NOMO-1 treated with DMSO at 0.1 percent for 48 hours (cell line): ENCODE measurements at regions not wholly inside any gene's neighbourhood (a gene's known extent, or its start where the extent isn't known, plus 50 kb on each side); places are given as distances from the start of the nearest gene placed in this dataset.
A peak's percentile ranks its signal among the peaks of the same experiment; 100 is the strongest.

Source experiments
- DNase-seq: peaks from one replicate; lab custom pipeline; 2025; ENCODE audit not compliant: unreplicated experiment; lab: John Stamatoyannopoulos, UW

DNA sequence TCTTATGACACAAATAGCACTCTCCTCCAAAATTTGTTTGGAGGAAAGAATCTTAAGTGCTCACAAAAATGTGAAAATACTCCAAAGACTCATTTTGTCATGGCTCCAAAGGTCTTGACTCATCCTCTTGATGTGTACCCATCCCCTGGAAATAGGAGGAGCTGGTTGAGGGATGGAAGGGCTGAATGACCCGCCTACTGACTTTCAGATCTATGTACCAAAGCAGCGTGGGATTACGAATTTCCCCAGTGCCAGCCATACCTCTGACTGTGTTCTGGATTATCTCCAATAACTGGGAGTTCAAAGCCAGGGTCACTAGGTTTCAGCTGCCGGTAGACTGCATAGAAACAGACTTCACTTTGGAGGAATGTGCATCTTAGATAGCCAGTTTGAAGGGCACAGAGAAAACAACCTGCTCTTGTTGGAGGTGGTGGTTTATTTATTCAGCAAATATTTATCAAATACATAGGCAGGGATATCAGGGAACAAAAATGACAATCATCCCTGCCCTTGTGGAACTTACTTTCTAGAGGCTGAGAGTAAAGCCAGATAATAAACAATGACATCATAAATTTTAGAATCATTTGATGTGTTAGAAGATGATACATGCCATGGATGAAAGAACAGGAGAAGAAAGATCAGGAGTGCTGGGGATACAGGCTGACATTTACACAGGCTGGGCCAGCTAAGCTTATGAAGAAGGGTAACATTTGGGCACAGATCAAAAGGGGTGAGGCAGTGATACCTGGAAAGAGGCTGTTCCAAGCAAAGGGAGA is 246.6 kb downstream of the TBXT start:
- no peak for DNase-seq

DNA sequence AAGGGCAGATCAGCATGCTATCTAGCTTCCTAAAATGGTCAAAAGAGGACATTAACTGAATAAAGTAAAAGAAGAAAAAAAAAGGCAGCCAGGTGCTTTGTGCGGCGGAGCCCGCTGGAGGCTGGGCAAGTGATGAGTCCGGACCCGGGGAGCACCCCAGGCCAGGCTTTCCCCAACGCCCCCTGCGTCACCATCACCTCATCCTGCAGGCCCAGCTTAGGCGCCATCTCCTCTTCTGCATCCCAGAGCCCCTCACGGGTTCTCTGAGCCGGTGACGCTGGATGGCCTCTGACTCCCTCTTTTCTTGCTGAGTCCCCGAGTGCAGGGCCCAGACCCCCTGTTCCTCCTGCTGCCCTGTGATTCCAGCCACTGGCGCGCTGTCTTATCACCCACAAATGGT is 250.1 kb downstream of the TBXT start:
- no peak for DNase-seq

DNA sequence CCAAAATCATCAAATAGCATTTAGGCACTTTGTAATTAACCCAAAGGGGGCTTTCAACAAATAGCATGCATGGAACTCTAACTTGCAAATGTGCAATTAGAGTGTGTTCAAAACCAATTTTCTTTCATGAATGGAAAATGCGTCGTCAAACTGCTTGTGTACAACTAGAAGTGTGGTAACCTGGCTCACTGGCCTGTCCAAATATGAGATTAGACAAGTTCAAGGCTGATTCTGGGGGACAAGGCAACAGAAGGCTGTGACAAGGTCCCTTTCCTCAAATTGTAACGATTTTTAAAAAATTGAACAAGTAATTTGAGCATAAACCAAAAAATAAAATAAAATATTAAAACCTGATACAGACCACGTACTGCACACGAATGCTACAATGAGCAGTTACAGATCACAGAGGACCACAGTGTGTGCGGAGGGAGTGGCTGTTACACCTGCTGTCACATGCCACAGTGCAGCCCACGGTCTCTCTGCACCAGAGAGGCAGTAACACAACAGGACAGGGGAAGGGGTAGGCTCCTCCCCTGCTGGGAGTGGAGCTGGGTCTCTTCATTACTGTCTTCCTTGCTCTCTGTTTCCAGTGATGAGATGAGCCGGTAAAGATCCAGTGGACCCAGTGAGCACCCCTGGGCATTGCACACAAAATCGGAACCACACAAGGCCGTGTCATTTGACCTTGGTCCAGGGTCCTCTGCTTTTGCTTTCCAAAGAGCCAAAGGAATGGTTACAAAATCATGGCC is 252.2 kb upstream of the PDE10A start:
- no peak for DNase-seq

DNA sequence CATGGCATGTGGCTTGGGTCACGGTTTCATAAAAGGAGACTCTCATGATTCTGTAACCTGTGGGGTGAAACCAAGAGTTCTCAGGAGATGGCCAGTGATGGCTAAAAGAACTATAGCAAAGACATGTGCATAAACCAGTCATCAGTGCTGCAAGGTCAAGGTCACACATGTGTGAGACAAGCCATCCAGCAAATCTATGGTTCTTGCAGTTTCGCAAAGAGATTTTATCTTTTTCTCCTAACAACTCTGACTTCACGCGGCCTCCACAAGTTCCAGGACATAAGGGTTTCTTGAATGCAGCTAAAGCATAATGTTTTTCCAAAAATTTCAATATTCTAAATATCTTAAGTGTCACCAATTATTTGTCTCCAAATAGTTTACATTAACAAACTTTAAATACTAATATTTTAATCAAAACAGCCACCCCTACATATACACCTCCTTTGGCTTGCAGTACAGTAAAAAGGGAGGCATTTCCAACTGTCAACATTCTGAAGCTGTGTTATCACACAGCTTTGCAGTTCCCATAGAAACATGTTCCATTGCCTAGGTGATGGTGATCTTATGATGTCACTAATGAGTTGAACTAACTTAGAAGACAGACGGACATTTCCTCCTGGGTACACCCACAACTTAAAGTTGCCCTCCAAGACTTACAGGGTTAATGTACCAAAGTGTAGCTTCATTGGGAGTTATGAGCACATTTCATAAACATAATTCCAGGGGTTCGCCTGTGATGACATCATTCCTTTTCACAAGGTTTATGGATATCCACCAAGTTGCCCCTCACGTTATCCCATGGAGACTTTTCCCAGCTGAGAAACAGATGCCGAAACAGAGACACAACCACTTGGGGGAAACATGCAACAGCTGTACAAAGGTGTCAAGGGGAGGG is 250.9 kb upstream of the PDE10A start:
- DNase-seq: no peak

DNA sequence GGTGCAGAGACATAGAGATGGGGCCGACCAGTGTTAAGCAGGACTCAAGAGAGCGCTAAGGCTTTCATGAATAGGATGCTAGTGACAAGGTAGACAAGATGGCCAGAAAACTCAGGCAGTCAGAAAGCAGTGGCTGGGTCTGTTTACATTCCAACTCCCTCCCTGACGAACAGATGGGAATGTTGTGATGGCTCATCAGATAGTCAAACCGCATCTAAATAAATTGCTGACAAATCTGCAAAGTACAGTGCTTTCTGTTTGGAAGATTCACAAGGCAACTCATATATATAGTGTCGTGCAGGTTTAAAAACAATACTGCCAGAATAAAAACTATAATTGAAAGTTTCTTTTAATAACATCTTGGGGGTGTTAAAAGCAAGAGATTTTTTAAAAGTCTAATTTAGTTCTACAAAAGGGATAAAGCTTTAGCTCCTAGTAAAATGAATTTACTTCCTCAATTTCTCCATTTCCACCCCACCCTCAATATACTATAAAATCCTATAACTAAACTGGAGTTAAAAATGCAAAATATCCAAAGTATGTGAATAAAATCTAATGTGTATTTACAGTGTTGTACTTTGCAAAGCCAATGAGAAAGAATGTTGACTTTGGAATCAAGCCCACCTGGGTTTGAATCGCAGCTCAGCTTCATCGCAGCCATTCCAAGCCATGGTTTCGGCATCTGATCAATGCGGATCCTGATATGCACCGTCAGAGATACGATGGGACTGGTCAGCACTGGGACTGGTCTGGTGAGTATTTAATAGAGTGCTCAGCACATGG is 247.3 kb upstream of the PDE10A start:
- DNase-seq: no peak

DNA sequence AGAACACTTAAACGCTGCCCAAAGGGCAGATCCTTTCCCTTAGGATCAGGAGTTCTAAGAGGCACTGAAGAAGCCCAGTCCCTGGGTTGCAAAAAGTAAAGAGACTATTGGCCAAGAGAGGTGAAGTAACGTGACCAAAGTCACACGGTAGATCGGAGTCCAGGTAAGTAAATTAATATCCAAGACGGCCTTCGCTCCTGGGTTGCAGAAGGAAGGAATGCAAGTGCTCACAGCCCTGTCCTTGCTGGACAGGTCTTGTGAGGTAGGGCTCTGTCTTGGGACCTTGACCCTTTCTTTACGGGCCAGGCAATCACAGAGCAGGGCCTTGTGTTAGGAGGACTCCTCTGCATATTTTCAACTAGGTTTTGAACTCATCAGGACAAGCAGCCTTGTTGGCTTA is 243.7 kb upstream of the PDE10A start:
- DNase-seq: no peak

DNA sequence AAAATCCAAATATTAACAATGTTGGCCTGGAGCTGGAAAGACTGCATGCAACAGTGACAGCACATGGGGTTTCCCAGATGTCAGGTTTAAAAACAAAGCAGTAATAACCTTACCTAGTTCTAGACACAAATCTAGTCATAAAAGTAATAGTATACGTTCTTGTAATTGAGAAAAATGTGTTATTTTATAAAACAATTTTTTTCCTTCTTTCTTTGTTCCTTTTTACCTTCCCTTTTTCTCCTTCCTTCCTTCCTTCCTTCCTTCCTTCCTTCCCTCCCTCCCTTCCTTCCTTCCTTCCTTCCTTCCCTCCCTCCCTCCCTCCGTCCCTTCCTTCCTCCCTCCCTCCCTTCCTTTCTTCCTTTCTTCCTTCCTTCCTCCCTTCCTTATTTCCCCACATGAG is 242.7 kb upstream of the PDE10A start:
- DNase-seq: no peak

DNA sequence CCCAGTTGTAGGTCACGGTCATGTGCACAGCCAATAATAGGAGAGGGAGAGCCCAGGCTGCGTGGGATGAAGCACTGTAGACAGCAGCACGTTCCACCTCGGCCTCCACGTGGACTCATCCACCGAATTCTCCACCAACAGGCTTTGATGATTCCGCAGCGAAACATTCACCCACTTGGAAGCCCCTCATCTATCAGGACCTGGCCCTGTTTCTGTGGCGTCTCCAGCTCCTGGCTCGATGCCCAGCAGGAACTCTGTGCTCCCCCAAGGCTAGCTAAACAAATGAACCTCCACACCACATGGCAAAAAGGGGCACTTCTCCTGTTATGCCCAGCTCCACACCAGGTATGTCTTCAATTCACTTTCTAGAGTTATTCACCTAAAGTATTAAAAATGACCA is 237.9 kb upstream of the PDE10A start:
- DNase-seq: no peak

DNA sequence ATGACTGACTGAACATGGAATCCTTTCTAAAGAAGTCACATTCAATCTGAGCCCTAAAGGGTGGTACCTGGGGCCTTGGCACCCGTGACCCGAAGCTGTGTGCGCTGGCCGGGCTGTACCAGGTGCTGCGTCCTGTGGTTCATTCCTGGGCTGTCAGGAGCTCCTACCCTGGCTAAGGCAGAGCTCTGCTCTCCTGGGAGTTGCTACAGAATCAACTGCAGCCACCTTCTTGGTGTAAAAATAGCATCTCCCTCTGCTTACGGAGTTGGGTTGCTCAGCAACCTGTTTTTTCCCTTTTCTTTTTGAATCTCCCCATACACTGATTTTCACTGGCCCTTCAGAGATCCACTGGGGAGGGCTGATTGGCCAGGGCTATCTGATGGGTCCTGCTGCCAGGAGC is 236.6 kb upstream of the PDE10A start:
- no peak for DNase-seq

DNA sequence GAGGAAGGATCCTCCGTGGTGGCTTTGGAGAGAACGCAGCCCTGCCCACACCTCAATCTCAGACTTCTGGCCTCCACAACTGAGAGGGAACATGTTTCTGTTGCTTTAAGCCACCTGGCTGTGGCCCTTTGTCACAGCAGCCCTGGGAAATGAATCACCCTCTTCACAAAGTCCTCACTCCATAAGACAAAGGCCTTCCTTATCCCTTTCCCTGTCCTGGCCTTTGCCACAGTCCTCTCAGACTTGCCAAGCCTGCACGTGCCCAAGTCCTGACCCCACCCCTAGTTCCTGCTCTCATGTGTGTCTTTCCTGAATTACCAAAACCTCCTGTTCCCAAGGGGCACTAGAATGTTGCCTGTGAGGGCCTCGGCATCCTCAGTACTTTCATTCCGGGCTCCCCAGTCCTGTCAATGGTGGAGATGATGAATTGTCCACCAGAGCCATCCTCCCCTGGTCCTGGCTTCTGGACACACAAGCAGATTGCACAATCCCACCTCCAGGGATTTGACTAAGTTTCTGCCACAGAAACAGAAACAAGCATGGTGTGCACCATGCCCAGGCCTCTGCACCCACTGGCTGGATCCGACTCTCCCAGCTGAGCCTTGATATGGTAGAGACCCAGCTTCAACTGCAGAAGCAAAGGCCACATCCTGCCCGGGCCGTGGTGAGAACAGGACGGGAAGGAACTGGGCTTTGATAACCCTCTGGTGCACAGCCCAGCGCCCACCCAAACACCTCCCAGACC is 232.6 kb upstream of the PDE10A start:
- DNase-seq: no peak

DNA sequence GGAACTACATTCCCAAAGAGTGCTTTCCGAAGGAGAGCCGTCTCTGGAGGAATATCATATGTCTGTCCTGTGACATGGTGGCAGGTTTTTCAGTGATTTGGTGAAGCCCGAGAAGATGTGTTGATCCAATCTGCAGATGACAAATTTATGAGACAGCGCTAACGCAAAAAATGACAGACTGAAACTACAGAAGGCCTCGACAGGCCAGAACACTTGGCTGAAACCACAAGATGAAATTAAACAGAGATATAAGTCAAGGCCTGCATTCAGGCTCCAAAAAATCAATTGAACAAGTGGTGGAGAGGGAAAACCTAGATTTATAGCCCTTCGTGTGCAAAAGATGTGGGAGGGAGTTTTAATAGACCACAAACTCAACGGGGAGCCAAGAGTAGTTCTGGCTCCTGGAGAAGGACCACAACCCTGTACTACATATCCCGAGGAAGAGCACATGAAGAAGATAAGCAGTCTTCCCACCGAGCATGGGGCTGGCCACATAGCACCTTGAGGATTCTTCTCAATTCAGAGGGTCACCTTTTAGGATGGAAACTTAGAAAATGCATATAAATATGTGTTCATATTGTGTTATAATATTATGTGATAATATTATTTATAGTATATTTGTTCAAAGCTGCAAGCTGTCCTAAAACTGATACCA is 231.3 kb upstream of the PDE10A start:
- no peak for DNase-seq

DNA sequence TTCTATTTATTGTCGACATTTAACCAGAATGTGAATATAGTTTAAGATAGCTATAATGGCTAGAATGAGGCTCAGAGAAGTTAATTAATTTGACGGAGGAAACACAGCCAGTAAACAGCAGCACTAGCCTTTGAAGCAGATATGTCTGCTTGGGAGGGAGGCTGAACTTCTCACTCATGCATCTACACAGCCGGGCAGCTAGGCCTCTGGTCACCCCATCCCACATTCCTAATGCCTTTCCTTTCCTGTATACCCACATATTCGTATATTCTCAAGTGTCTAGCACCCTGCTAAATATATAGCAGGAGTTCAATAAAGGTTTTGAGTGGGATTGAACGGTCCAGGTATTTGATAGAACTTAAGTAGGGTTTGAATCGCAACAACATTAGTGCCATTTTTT is 230.4 kb upstream of the PDE10A start:
- DNase-seq: no peak

DNA sequence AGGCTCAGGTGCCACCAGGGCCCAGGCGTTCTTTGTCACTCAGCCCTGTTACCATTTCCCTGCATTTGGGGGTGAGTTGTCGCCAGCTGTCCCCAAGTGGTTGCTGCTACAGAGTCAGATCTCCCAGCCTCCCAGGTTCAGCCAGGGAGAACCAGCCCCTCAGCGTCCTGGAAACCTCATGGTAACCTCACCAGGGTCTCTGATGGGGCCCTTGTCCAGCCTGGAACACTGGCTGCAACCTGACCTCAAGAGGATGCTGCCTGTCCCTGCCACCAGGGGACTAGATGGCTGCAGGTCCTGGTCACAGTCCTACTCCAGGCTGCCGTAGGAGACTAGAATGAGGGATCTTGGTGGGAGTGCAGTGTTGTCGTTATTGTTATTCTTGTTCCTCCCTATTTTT is 228.3 kb upstream of the PDE10A start:
- no peak for DNase-seq

DNA sequence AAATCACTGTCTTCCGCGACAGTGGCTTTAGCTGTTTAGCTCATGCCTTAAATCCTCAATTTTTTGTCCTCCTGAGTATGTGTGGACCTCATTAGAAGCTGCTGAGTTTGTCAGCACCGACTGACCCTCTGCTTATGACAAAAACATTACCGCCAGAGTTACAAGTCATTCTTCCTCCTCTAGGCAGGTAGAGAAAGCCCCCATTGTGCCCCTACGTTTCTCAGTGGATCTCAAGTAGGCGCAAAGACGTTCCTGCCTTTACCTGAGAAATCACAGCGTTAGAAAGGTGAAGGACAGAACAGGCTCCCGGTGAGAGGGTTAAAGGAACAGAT is 227.3 kb upstream of the PDE10A start:
- DNase-seq: no peak

DNA sequence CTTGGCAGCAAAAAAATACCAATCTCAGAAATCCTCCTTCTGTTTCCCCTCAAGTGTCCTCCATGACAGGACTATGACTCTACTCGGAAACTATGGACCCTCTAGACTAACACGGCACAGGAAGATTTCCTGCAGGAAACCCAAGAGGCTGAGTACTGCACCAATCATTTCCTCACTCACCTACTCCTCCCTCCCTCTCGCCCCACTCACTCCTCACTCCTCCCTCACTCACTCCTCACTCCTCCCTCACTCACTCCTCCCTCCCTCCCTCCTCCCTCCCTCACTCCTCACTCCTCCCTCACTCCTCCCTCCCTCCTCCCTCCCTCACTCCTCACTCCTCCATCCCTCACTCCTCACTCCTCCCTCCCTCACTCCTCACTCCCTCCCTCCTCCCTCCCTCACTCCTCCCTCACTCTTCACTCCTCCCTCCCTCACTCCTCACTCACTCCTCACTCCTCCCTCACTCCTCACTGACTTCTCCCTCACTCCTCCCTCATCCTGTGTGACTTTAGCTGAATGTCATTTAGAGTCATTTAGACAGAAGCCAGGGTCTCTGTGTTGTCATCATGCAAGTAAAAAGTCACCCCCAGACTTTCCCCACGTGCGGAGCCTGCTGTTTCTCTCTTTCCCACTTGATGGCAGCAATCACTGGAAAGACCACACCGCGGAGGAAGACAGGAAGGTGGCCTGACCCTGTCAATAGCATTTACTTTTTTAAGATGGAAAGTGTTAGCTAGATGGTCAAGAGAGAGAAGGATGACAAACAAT is 226.8 kb upstream of the PDE10A start:
- no peak for DNase-seq

DNA sequence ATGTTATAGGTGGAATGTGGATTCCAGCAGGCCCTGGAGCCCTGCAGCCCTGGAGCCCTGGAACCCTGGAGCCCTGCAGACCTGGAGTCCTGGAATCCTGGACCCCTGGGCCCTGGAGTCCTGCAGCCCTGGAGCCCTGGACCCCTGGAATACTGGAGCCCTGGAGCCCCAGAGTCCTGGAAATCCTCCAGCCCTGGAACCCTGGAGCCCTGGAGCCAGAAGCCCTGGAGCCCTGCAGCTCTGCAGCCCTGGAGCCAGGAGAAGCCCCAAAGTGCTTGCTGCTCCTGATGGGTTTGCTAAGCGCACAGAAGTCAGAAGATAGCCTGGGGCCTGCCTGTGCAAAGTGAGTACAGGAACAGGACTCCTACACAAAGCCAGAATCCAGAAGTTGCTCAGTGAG is 223.1 kb upstream of the PDE10A start:
- no peak for DNase-seq

DNA sequence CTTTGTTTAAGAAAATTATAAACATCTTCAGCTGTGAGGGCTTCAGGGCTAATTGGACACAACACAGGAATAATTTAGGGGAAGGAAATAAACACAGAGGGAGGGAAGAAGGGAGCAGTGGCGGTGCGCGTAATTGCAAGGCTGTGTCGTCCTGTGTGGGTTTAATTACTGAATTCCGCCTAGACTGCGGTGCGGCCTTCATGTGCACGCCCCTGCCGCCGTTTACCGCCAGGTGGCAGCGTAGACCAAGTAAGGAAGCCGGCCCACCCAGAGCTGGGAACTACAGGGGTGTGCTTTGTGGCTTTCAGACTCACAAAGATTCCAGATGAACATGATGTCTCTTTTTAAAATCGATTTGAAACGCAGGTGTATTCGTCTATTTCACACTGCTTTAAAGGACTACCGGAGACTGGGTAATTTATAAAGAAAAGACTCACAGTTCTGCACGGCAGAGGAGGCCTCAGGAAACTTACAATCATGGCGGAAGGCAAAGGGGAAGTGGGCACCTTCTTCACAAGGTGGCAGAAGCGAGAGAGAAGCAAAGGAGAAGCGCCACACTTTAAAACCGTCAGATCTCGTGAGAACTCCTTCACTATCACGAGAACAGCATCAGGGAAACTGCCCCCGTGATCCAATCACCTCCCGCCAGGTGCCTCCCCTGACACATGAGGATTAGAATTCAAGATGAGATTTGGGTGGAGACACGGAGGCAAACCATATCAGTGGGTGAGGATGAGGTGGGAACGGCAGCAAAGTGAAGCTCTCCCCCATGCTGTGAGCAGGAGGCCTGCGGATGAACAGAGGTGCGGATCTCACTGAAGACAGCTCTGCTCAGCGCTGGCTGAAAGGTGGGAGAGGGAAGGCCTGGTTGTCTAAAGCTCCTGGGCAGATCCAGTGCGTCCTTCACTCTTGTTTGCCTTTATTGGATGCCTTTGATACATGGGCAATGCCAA is 222.0 kb upstream of the PDE10A start:
- peak; percentile 67 for DNase-seq
